GM06990 (cell line): ENCODE measurements at regions not wholly inside any gene's neighbourhood (a gene's known extent, or its start where the extent isn't known, plus 50 kb on each side); places are given as distances from the start of the nearest gene placed in this dataset.
A peak's percentile ranks its signal among the peaks of the same experiment; 100 is the strongest.

Source experiments
- DNase-seq: peaks from one replicate; pipeline ENCODE4 v3.0.0-alpha.2; 2011; ENCODE audit not compliant: insufficient read length; ENCODE audit errors: extremely low read depth
- H3K27me3 ChIP-seq: replicated peaks from 2 replicates; pipeline ENCODE4 v1.6.0; 2011; ENCODE audit warnings: low read length; ENCODE audit not compliant: control insufficient read depth, insufficient read depth
- H3K36me3 ChIP-seq: 2 replicates; pipeline ENCODE4 v1.5.1; 2011; ENCODE audit warnings: low read length; ENCODE audit not compliant: control insufficient read depth, insufficient read depth
- H3K4me3 ChIP-seq: replicated peaks from 2 replicates; pipeline ENCODE4 v1.5.1; 2011; ENCODE audit warnings: low read depth, mild to moderate bottlenecking, control low read depth, low read length
- CTCF ChIP-seq: IDR thresholded peaks from 2 replicates; pipeline ENCODE4 v1.5.1; 2011; ENCODE audit warnings: low read length, control low read depth, mild to moderate bottlenecking, inconsistent platforms; ENCODE audit not compliant: insufficient read depth, poor library complexity, severe bottlenecking

- Histone ChIP-seq H3K4me3 (no peak overlapping the region), H3K36me3 (no peaks in the 10 kb centered on the region), H3K27me3 (no peaks in the 10 kb centered on the region)
- DNase-seq = no peak
- no peak for TF ChIP-seq CTCF
Measured at GRCh38 chr3:880371-880770, 212.5 kb upstream of the CNTN6 start.

GRCh38 chr3:882533-882932 lies 210.3 kb upstream of the CNTN6 start:
- Histone ChIP-seq H3K36me3 (no peaks in the 10 kb centered on the region), H3K27me3 (no peaks in the 10 kb centered on the region), H3K4me3 (no peak overlapping the region)
- DNase-seq = no peak
- no peak for TF ChIP-seq CTCF

GRCh38 chr3:901953-902778 lies 190.7 kb upstream of the CNTN6 start:
- Histone ChIP-seq H3K4me3 (no peak overlapping the region), H3K27me3 (no peaks in the 10 kb centered on the region), H3K36me3 (no peaks in the 10 kb centered on the region)
- TF ChIP-seq CTCF = peak; percentile 48
- DNase-seq = no peak

GRCh38 chr3:905217-905616 lies 187.6 kb upstream of the CNTN6 start:
- Histone ChIP-seq H3K36me3 (no peaks in the 10 kb centered on the region), H3K4me3 (no peak overlapping the region), H3K27me3 (no peaks in the 10 kb centered on the region)
- no peak for DNase-seq
- TF ChIP-seq CTCF = no peak

GRCh38 chr3:906739-907138 lies 186.1 kb upstream of the CNTN6 start:
- Histone ChIP-seq H3K27me3 (no peaks in the 10 kb centered on the region), H3K4me3 (no peak overlapping the region), H3K36me3 (no peaks in the 10 kb centered on the region)
- TF ChIP-seq CTCF = no peak
- no peak for DNase-seq
